Naive thymus-derived CD4-positive, alpha-beta T cell (primary cell): ENCODE measurements at regions not wholly inside any gene's neighbourhood (a gene's known extent, or its start where the extent isn't known, plus 50 kb on each side); places are given as distances from the start of the nearest gene placed in this dataset.

Experiments
- ATAC-seq: fragments of 150-1000 bp; cut with Tn5 transposase; 2 replicates; pipeline ENCODE4 v1.10.0; 2021; ENCODE audit warnings: mild to moderate bottlenecking, moderate library complexity
- CTCF ChIA-PET: fragments of 350-600 bp; sonication (Branson Sonifier 250); formaldehyde crosslinking; loops from one replicate; lab custom pipeline; 2021; ENCODE audit warnings: antibody characterized with exemption; lab: Charles Lee
- POLR2A ChIA-PET: fragments of 350-600 bp; sonication (Branson Sonifier 250); formaldehyde crosslinking; loops from one replicate; lab custom pipeline; 2021; ENCODE audit warnings: antibody characterized with exemption, inconsistent platforms; lab: Charles Lee
- DNase-seq, 9 donors: peaks; one replicate each; pipeline versions ENCODE4 v3.0.0 to v3.0.0-alpha.2; 2020 to 2022; ENCODE audit warnings: mixed read lengths in 1 of 9
- H3K27ac ChIP-seq: one replicate; pipeline ENCODE4 v1.7.0; 2013; ENCODE audit warnings: mild to moderate bottlenecking, low read depth, low read length, moderate library complexity
- H3K27me3 ChIP-seq, 2 donors: one replicate each; pipeline ENCODE4 v1.7.0; 2013; ENCODE audit warnings: low read length in 2 of 2, mild to moderate bottlenecking in 2 of 2, moderate library complexity in 2 of 2; ENCODE audit not compliant: control insufficient read depth in 2 of 2, insufficient read depth in 2 of 2
- H3K36me3 ChIP-seq, 3 experiments: 1 replicate in 2 of 3; 2 replicates in 1 of 3; pipeline ENCODE4 v1.7.0; 2013; ENCODE audit warnings: low read length in 3 of 3, mild to moderate bottlenecking in 3 of 3, moderate library complexity in 1 of 3; ENCODE audit not compliant: insufficient read depth in 3 of 3, control insufficient read depth in 2 of 3
- H3K4me1 ChIP-seq, 2 donors: one replicate each; pipeline ENCODE4 v1.7.0; 2013; ENCODE audit warnings: low read length in 2 of 2, mild to moderate bottlenecking in 2 of 2, moderate library complexity in 1 of 2; ENCODE audit not compliant: control insufficient read depth in 2 of 2, insufficient read depth in 2 of 2
- H3K4me3 ChIP-seq: 2 replicates; pipeline ENCODE4 v1.7.0; 2013; ENCODE audit warnings: mild to moderate bottlenecking, low read length
- H3K9me3 ChIP-seq, 3 experiments: 1 replicate in 2 of 3; 2 replicates in 1 of 3; pipeline ENCODE4 v1.7.0; 2013; ENCODE audit warnings: low read length in 3 of 3; ENCODE audit not compliant: control insufficient read depth in 2 of 3
- H3K27ac Mint-ChIP-seq, 9 donors: one replicate each; pipeline ENCODE4 v1.8.0; 2020 to 2022; ENCODE audit warnings: mixed read lengths in 9 of 9, mild to moderate bottlenecking in 8 of 9, moderate library complexity in 5 of 9, inconsistent platforms in 2 of 9
- H3K27me3 Mint-ChIP-seq, 5 donors: one replicate each; pipeline ENCODE4 v1.8.0; 2021 to 2022; ENCODE audit warnings: mixed read lengths in 5 of 5, mild to moderate bottlenecking in 1 of 5
- H3K36me3 Mint-ChIP-seq, 5 donors: one replicate each; pipeline ENCODE4 v1.8.0; 2020 to 2022; ENCODE audit warnings: mixed read lengths in 5 of 5, mild to moderate bottlenecking in 3 of 5, inconsistent platforms in 1 of 5
- H3K4me1 Mint-ChIP-seq, 7 donors: one replicate each; pipeline ENCODE4 v1.8.0; 2020 to 2022; ENCODE audit warnings: mixed read lengths in 7 of 7, mild to moderate bottlenecking in 3 of 7, inconsistent platforms in 1 of 7
- H3K4me3 Mint-ChIP-seq, 10 donors: one replicate each; pipeline ENCODE4 v1.8.0; 2020 to 2022; ENCODE audit warnings: mild to moderate bottlenecking in 10 of 10, mixed read lengths in 10 of 10, moderate library complexity in 6 of 10, inconsistent platforms in 2 of 10
- H3K9me3 Mint-ChIP-seq, 11 donors: one replicate each; pipeline ENCODE4 v1.8.0; 2020 to 2022; ENCODE audit warnings: mixed read lengths in 11 of 11, mild to moderate bottlenecking in 4 of 11, inconsistent platforms in 1 of 11, moderate library complexity in 1 of 11
- intact Hi-C, 2 donors: fragments of 100-400 bp; cut with micrococcal nuclease; formaldehyde crosslinking; loops; one replicate each; pipeline ENCODE4 v1.15.1; 2023

DNA sequence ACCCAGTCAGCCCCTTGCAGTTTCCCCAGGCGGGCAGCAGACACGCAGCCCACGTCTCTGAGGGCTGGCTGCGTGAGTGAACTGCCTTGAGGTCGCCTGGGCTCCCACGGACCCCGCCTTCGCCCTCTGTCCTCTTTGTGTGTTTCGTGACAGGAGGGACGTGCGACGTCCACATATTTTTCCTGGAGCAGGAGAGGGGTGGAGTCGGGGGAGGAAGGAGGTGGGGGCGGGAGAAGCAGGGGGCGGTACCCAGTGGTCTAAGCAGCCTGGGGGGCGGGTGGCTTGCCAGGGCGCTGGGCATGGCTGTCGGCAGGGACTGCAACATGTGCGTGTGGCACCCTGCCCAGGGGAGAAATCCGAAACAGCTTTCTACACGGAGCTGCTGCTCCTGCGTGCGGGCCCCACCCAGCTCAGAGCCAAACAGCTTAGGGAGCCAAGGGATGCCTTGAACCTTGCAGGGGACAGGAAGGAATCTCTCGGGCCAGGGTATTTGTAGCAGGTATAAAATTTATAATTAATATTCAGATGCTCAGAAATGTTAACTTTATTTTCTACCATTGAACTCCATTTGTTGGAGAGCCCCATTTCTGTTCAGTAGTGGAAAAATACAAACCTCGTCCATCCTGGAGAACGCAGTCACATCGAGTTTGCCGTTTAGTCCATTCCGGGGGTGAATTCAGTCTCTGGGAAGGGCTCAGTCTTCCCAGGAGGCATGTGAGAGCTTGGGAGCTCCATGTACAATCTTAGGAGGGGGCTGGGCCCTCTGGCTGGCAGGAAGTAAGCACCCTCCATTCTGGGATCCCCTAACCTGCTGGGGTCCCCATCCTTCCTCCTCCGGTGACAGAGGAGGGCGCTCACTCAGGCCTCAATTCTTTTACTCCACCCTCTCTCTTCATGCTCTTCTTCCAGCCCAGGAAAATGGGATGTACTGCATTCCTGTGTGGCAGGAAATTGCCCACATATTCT lies 79.1 kb upstream of the MEF2A start:
- peak overlapping the region; percentile 76 to 92 (median 85) for H3K4me3 Mint-ChIP-seq

DNA sequence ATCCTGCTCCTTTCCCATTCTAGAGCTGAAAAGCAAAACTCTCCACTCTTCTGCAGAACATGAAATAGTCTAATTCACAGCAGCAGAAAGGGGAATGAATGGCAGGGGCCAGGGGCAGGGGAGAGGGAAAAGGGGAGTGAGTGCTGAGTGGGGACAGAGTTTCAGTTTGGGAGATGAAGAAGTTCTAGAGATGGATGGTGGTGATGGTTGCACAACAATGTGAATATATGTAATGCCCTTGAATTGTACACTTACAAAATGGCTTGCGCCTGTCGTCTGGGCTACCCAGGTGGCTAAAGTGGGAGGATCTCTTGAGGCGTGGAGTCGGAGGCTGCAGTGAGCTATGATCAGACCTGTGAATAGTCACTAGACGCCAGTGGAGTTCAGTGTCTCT lies 78.5 kb upstream of the MEF2A start:
- ChIA-PET CTCF (interaction anchor here (0.9 to 1.4 kb wide), 2 partner anchors 10 to 216 kb away, joined by 3 read pairs; no protein-coding TSS in a partner anchor), POLR2A (interaction anchor here (1.5 kb wide), 1 partner anchor 75 kb away, joined by 3 read pairs; no protein-coding TSS in a partner anchor)
- H3K4me3 ChIP-seq: no peak overlapping the region

More for the DNA sequence above, 79.1 kb upstream of the MEF2A start:
- Mint-ChIP-seq H3K4me1 (peaks cover 19 to 33% (median 22%) of the 10 kb centered on the region in 7 donors), H3K27ac (peak overlapping the region in 7 of 9 donors; percentile 63 to 87 (median 76)), H3K36me3 (peaks cover 0 to 2% (median 0%) of the 10 kb centered on the region in 5 donors), H3K9me3 (peaks cover 0 to 2% (median 0%) of the 10 kb centered on the region in 11 donors), H3K27me3 (peaks cover 0 to 24% (median 5%) of the 10 kb centered on the region in 5 donors)
- ChIA-PET POLR2A (interaction anchor here (0.5 to 1.8 kb wide), 5 partner anchors 9 to 78 kb away, joined by 3 to 8 read pairs (median 5); no protein-coding TSS in a partner anchor), CTCF (interaction anchor here (0.6 to 1.4 kb wide), 3 partner anchors 10 to 651 kb away, joined by 3 to 4 read pairs (median 3); no protein-coding TSS in a partner anchor)
- Histone ChIP-seq H3K27me3 (peaks cover 0 to 7% of the 10 kb centered on the region in 2 donors), H3K4me3 (no peak overlapping the region), H3K36me3 (no peaks in the 10 kb centered on the region), H3K4me1 (peaks cover 0 to 16% of the 10 kb centered on the region in 2 donors), H3K27ac (no peak overlapping the region), H3K9me3 (no peaks in the 10 kb centered on the region)
- intact Hi-C loops: loop anchor here in 1 of 2 donors (5.0 kb wide), 3 partner anchors 34 to 81 kb away; partner anchors contain the start of gene MEF2A
- peak in 1 of 9 donors; percentile 20 for DNase-seq
- ATAC-seq: peak; percentile 38

DNA sequence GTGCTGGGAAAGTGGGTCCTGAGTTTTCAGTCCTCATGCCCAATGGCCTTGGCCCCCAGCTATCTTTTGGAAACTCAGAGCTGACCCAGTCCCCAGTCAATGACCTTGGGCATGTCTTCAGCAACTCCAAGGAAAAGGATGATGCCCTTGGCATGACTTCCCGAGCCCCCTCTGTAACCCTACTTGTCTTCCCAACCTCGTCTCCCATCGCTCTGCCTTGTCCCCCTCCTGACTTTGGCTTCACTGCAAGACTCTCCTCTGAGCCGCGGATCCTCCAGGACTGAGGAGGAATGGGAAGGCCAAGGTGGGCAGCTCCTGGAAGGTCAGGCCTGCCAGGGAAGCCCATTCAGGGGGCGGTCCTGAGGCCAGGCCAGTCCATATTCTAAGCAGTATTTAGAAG lies 73.5 kb upstream of the MEF2A start:
- no peak for DNase-seq
- H3K9me3 ChIP-seq: no peaks in the 10 kb centered on the region
- peaks cover 0 to 7% of the 10 kb centered on the region in 2 donors for H3K27me3 ChIP-seq
- no peak overlapping the region for H3K4me3 ChIP-seq
- CTCF ChIA-PET: interaction anchor here (0.6 kb wide), 1 partner anchor 12 kb away, joined by 3 read pairs; no protein-coding TSS in a partner anchor
- intact Hi-C loops: no loop called here
- H3K27ac ChIP-seq: no peak overlapping the region
- Mint-ChIP-seq H3K4me1 (peaks cover 13 to 22% (median 19%) of the 10 kb centered on the region in 7 donors), H3K36me3 (peaks cover 0 to 4% (median 0%) of the 10 kb centered on the region in 5 donors), H3K4me3 (no peak overlapping the region), H3K9me3 (peaks cover 0 to under 1% (median 0%) of the 10 kb centered on the region in 11 donors), H3K27me3 (peaks cover 0 to 13% (median 2%) of the 10 kb centered on the region in 5 donors), H3K27ac (no peak overlapping the region)
- POLR2A ChIA-PET: no interaction called here
- peaks cover 0 to 14% of the 10 kb centered on the region in 2 donors for H3K4me1 ChIP-seq
- no peak for ATAC-seq
- H3K36me3 ChIP-seq: no peaks in the 10 kb centered on the region

More for the DNA sequence above, 78.5 kb upstream of the MEF2A start:
- Histone ChIP-seq H3K9me3 (no peaks in the 10 kb centered on the region), H3K36me3 (no peaks in the 10 kb centered on the region), H3K27ac (no peak overlapping the region), H3K27me3 (peaks cover 0 to 7% of the 10 kb centered on the region in 2 donors), H3K4me1 (peaks cover 0 to 16% of the 10 kb centered on the region in 2 donors)
- Mint-ChIP-seq H3K27me3 (peaks cover 0 to 24% (median 5%) of the 10 kb centered on the region in 5 donors), H3K9me3 (peaks cover 0 to 2% (median 0%) of the 10 kb centered on the region in 11 donors), H3K4me3 (peak overlapping the region in 9 of 10 donors; percentile 9 to 92 (median 85)), H3K27ac (peak overlapping the region in 4 of 9 donors; percentile 33 to 72 (median 62)), H3K36me3 (peaks cover 0 to 2% (median 0%) of the 10 kb centered on the region in 5 donors), H3K4me1 (peaks cover 16 to 33% (median 22%) of the 10 kb centered on the region in 7 donors)
- intact Hi-C loops: loop anchor here in 1 of 2 donors (5.0 kb wide), 3 partner anchors 35 to 80 kb away; partner anchors contain the start of gene MEF2A
- DNase-seq (peak in 1 of 9 donors; percentile 13), ATAC-seq (no peak)

DNA sequence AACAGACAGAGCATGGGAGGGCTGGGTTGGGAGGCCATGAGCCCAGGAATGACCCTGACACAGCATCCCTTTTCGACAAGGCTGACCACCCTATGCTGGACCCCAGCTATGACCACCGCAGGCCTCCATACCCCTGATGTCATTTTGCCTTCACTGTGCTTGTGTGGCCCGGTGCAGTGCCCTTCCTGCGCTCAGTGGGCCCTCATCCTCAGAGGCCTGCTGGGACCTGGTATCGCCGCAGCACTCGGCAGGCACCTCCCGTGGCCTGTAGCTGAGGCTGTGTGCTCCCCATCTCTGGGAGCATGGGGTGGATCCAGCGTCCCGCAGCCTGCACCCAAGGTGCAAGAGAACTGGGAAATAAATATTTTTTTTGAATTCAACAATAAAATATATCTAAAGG lies 73.1 kb upstream of the MEF2A start:
- DNase-seq (no peak), ATAC-seq (no peak)
- Mint-ChIP-seq H3K4me1 (peaks cover 13 to 23% (median 18%) of the 10 kb centered on the region in 7 donors), H3K4me3 (no peak overlapping the region), H3K27ac (no peak overlapping the region), H3K36me3 (peaks cover 0 to 4% (median 0%) of the 10 kb centered on the region in 5 donors), H3K27me3 (peaks cover 0 to 11% (median 0%) of the 10 kb centered on the region in 5 donors), H3K9me3 (peaks cover 0 to 5% (median 0%) of the 10 kb centered on the region in 11 donors)
- intact Hi-C loops: no loop called here
- Histone ChIP-seq H3K4me1 (peaks cover 0 to 14% of the 10 kb centered on the region in 2 donors), H3K4me3 (no peak overlapping the region), H3K9me3 (no peaks in the 10 kb centered on the region), H3K36me3 (no peaks in the 10 kb centered on the region), H3K27ac (no peak overlapping the region), H3K27me3 (peaks cover 0 to 7% of the 10 kb centered on the region in 2 donors)
- CTCF ChIA-PET: interaction anchor here (0.6 kb wide), 1 partner anchor 12 kb away, joined by 3 read pairs; no protein-coding TSS in a partner anchor
- POLR2A ChIA-PET: no interaction called here

DNA sequence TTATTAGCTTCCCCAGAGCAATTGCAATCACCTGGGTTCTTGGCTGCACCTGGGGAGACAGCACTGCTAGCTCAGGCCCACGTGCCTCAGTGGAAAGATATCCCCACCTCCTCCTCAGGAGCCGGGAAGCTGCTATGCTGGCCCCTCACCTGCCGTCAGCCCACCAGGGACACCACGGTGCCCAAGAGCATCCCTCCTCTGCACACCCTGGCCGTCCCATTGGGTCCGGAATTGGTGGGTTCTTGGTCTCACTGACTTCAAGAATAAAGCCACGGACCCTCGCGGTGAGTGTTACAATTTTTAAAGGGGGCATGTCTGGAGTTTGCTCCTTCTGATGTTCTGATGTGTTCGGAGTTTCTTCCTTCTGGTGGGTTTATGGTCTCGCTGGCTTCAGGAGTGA lies 72.3 kb upstream of the MEF2A start:
- Mint-ChIP-seq H3K36me3 (peaks cover 0 to 4% (median 0%) of the 10 kb centered on the region in 5 donors), H3K27ac (no peak overlapping the region), H3K27me3 (peaks cover 0 to 6% (median 0%) of the 10 kb centered on the region in 5 donors), H3K9me3 (peaks cover 0 to 6% (median 0%) of the 10 kb centered on the region in 11 donors), H3K4me1 (peaks cover 11 to 26% (median 18%) of the 10 kb centered on the region in 7 donors), H3K4me3 (no peak overlapping the region)
- Histone ChIP-seq H3K4me1 (peaks cover 0 to 14% of the 10 kb centered on the region in 2 donors), H3K27ac (no peak overlapping the region), H3K27me3 (peaks cover 0 to 7% of the 10 kb centered on the region in 2 donors), H3K4me3 (no peak overlapping the region), H3K36me3 (no peaks in the 10 kb centered on the region), H3K9me3 (no peaks in the 10 kb centered on the region)
- POLR2A ChIA-PET: no interaction called here
- CTCF ChIA-PET: no interaction called here
- no peak for ATAC-seq
- no peak for DNase-seq
- intact Hi-C loops: no loop called here
